Colonic mucosa (tissue), 4 donors: ENCODE measurements at regions not wholly inside any gene's neighbourhood (a gene's known extent, or its start where the extent isn't known, plus 50 kb on each side); places are given as distances from the start of the nearest gene placed in this dataset.

Source experiments
- DNase-seq: peaks from one replicate; pipeline ENCODE4 v3.0.0-alpha.2; 2020
- H3K27ac ChIP-seq: fragments of 200-600 bp; one replicate; pipeline ENCODE4 v1.8.0; 2021
- H3K27me3 ChIP-seq: fragments of 200-600 bp; one replicate; pipeline ENCODE4 v1.8.0; 2021
- H3K36me3 ChIP-seq: fragments of 200-600 bp; one replicate; pipeline ENCODE4 v1.8.0; 2021
- H3K4me1 ChIP-seq: fragments of 200-600 bp; one replicate; pipeline ENCODE4 v1.8.0; 2021; ENCODE audit warnings: mild to moderate bottlenecking
- H3K4me3 ChIP-seq: fragments of 200-600 bp; one replicate; pipeline ENCODE4 v1.8.0; 2021
- H3K9ac ChIP-seq, 2 donors: one replicate each; pipeline ENCODE4 v1.7.0; 2013; ENCODE audit warnings: control low read depth in 2 of 2, low read depth in 2 of 2, low read length in 2 of 2
- H3K9me3 ChIP-seq: fragments of 200-600 bp; one replicate; pipeline ENCODE4 v1.8.0; 2021
- intact Hi-C: fragments of 100-400 bp; cut with DNase I; formaldehyde crosslinking; loops from one replicate; pipeline ENCODE4 v1.14.1; 2022
- TF ChIP-seq, protein P1 (sequence below): fragments of 200-600 bp; IDR thresholded peaks from one replicate; pipeline ENCODE4 v1.8.0; 2022; ENCODE audit warnings: antibody characterized with exemption, mild to moderate bottlenecking
- donor health status: healthy.
- donor health status: DM: no; HTN: no; CAD: no.
- donor health status: DM: no; HTN: no; CAD: no.

DNA sequence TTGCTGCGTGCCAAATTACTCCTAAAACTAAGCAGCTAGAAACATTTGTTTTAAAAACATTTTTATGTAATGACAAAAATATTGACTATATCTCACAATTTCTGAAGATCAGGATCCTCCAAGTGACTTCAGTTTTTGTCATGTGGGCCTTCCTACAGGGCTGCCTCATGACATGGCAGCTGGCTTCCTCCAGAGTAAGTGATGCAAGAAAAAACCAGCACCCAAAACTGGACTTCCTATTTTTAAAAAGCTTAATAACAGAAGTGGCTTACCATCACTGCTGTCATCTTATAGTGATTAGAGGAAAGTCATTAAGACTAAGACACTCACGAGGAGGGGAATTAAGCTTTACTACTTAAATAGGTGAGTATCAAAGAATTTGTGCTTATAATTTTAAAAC lies 681.7 kb downstream of the PCDH17 start:
- Histone ChIP-seq H3K36me3 (no peaks in the 10 kb centered on the region), H3K9me3 (no peaks in the 10 kb centered on the region), H3K27me3 (no peaks in the 10 kb centered on the region), H3K27ac (no peak overlapping the region), H3K4me3 (no peak overlapping the region), H3K9ac (no peak overlapping the region), H3K4me1 (no peaks in the 10 kb centered on the region)
- TF ChIP-seq, protein P1, sequence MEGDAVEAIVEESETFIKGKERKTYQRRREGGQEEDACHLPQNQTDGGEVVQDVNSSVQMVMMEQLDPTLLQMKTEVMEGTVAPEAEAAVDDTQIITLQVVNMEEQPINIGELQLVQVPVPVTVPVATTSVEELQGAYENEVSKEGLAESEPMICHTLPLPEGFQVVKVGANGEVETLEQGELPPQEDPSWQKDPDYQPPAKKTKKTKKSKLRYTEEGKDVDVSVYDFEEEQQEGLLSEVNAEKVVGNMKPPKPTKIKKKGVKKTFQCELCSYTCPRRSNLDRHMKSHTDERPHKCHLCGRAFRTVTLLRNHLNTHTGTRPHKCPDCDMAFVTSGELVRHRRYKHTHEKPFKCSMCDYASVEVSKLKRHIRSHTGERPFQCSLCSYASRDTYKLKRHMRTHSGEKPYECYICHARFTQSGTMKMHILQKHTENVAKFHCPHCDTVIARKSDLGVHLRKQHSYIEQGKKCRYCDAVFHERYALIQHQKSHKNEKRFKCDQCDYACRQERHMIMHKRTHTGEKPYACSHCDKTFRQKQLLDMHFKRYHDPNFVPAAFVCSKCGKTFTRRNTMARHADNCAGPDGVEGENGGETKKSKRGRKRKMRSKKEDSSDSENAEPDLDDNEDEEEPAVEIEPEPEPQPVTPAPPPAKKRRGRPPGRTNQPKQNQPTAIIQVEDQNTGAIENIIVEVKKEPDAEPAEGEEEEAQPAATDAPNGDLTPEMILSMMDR: no peak
- no peak for DNase-seq
- intact Hi-C loops: no loop called here

DNA sequence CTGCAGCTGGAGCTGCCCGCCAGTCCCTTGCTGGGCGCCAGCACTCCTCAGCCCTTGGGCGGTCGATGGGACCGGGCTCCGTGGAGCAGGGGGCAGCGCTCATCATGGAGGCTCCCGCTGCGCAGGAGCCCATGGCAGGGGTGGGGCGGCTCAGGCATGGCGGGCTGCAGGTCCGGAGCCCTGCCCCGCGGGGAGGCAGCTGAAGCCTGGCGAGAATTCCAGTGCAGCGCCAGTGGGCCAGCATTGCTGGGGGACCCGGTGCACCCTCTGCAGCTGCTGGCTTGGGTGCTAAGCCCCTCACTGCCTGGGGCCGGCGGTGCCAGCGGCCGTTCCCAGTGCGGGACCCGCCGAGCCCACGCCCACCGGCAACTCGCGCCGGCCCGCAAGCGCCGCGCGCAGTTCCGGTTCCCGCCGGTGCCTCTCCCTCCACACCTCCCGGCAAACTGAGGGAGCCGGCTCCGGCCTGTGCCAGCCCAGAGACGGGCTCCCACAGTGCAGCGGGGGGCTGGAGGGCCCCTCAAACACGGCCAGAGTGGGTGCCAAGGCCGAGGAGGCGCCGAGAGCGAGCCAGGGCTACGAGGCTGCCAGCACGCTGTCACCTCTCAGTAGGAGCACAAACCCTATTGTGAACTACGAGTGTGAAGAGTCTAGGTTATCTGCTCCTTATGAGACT lies 687.1 kb downstream of the PCDH17 start:
- no peaks in the 10 kb centered on the region for H3K4me1 ChIP-seq
- no peak overlapping the region for H3K9ac ChIP-seq
- no peaks in the 10 kb centered on the region for H3K36me3 ChIP-seq
- no peak for DNase-seq
- H3K9me3 ChIP-seq: no peaks in the 10 kb centered on the region
- intact Hi-C loops: no loop called here
- TF ChIP-seq, protein P1: no peak
- no peaks in the 10 kb centered on the region for H3K27me3 ChIP-seq
- H3K4me3 ChIP-seq: no peak overlapping the region
- no peak overlapping the region for H3K27ac ChIP-seq

- no peak for DNase-seq
- TF ChIP-seq, protein P1: no peak
- Histone ChIP-seq H3K9ac (no peak overlapping the region), H3K4me3 (no peak overlapping the region), H3K27me3 (no peaks in the 10 kb centered on the region), H3K27ac (no peak overlapping the region), H3K9me3 (no peaks in the 10 kb centered on the region), H3K4me1 (no peaks in the 10 kb centered on the region), H3K36me3 (no peaks in the 10 kb centered on the region)
- intact Hi-C loops: no loop called here
Measured at GRCh38 chr13:58324161-58324560, 692.6 kb downstream of the PCDH17 start.

- H3K4me3 ChIP-seq: no peak overlapping the region
- H3K27me3 ChIP-seq: no peaks in the 10 kb centered on the region
- H3K4me1 ChIP-seq: no peaks in the 10 kb centered on the region
- no peak overlapping the region for H3K27ac ChIP-seq
- no peaks in the 10 kb centered on the region for H3K36me3 ChIP-seq
- DNase-seq: no peak
- no peaks in the 10 kb centered on the region for H3K9me3 ChIP-seq
- H3K9ac ChIP-seq: no peak overlapping the region
- TF ChIP-seq, protein P1: no peak
- intact Hi-C loops: no loop called here
Measured at GRCh38 chr13:58329746-58330145, 698.2 kb downstream of the PCDH17 start.

DNA sequence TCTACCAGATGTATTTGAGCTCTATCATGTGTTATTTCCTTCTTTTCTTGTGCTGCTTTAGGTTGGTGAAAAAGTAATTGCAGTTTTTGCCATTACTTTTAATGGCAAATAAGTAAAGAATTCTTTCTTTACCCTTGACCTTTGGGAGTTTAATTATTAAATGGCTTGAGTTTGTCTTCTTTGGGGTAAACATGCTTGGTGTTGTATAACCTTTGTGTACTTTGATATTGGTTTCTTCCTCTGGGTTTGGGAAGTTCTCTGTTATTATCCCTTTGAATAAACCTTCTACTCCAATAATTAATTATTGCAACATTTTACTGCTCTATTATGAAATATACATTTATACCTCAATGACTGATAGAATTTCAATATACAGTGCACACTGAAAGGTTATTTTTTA lies 709.4 kb downstream of the PCDH17 start:
- Histone ChIP-seq H3K9me3 (no peaks in the 10 kb centered on the region), H3K27ac (no peak overlapping the region), H3K4me3 (no peak overlapping the region), H3K9ac (no peak overlapping the region), H3K4me1 (no peaks in the 10 kb centered on the region), H3K36me3 (no peaks in the 10 kb centered on the region), H3K27me3 (no peaks in the 10 kb centered on the region)
- intact Hi-C loops: no loop called here
- TF ChIP-seq, protein P1: no peak
- no peak for DNase-seq
